ENCODE measurements at regions not wholly inside any gene's neighbourhood (a gene's known extent, or its start where the extent isn't known, plus 50 kb on each side); places are given as distances from the start of the nearest gene placed in this dataset.

DNA sequence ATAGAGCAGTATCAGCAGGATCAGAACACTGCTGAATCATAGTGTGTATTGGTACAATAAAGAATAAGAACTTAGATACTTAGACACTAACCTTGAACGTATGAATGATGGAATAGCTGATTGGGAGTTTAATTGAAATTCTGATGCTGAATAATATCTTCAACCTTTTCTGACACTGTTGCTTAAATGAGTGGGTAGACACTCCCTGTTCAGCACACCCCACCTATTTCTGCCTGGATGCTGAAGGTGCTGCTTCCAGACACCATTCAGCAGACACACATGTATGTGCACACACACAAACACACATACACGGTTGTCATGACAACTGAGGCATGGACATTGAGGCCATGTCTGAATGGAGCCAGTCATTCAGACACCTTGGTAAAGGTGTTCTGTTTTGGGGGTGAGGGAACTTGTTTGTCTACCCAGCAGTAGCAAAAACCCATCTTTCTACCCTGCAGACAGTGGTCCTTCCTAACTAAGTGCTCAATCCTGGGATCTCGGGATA lies 54.3 kb downstream of the TMEM215 start:
- Mint-ChIP-seq H3K27ac (no peak overlapping the region), H3K27me3 (ENCODE audit: low read depth) (no peaks in the 10 kb centered on the region; the same call in 1 of the 2 replicates), H3K9me3 (no peaks in the 10 kb centered on the region), H3K4me3 (no peak overlapping the region), H3K4me1 (no peaks in the 10 kb centered on the region), H3K36me3 (no peaks in the 10 kb centered on the region)
- CTCF ChIA-PET: no interaction called here
- ATAC-seq: no peak
- POLR2A ChIA-PET: no interaction called here
- TF ChIP-seq, protein P1, sequence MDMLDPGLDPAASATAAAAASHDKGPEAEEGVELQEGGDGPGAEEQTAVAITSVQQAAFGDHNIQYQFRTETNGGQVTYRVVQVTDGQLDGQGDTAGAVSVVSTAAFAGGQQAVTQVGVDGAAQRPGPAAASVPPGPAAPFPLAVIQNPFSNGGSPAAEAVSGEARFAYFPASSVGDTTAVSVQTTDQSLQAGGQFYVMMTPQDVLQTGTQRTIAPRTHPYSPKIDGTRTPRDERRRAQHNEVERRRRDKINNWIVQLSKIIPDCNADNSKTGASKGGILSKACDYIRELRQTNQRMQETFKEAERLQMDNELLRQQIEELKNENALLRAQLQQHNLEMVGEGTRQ (CRISPR knock-in tag; IDR thresholded peaks at IDR 0.05): no peak
- no peak for TF ChIP-seq TCF7 (CRISPR knock-in tag; IDR thresholded peaks at IDR 0.05; ENCODE audit: low read depth)
- no peak for TF ChIP-seq PRRX2 (CRISPR knock-in tag; IDR thresholded peaks at IDR 0.05)
- no peak for TF ChIP-seq ZNF671 (CRISPR knock-in tag; IDR thresholded peaks at IDR 0.05)
- no peak for TF ChIP-seq RELA (CRISPR knock-in tag; IDR thresholded peaks at IDR 0.05; ENCODE audit: borderline replicate concordance)
- no peak for TF ChIP-seq ZNF232 (CRISPR knock-in tag; IDR thresholded peaks at IDR 0.05)
- TF ChIP-seq ZNF219 (CRISPR knock-in tag; IDR thresholded peaks at IDR 0.05; ENCODE audit: borderline replicate concordance): no peak
- no peak for TF ChIP-seq NFYB (CRISPR knock-in tag; conservative IDR thresholded peaks at IDR 0.05; ENCODE audit: low read depth)
- no peak for TF ChIP-seq SOX15 (CRISPR knock-in tag; IDR thresholded peaks at IDR 0.05)
- TF ChIP-seq, protein P2, sequence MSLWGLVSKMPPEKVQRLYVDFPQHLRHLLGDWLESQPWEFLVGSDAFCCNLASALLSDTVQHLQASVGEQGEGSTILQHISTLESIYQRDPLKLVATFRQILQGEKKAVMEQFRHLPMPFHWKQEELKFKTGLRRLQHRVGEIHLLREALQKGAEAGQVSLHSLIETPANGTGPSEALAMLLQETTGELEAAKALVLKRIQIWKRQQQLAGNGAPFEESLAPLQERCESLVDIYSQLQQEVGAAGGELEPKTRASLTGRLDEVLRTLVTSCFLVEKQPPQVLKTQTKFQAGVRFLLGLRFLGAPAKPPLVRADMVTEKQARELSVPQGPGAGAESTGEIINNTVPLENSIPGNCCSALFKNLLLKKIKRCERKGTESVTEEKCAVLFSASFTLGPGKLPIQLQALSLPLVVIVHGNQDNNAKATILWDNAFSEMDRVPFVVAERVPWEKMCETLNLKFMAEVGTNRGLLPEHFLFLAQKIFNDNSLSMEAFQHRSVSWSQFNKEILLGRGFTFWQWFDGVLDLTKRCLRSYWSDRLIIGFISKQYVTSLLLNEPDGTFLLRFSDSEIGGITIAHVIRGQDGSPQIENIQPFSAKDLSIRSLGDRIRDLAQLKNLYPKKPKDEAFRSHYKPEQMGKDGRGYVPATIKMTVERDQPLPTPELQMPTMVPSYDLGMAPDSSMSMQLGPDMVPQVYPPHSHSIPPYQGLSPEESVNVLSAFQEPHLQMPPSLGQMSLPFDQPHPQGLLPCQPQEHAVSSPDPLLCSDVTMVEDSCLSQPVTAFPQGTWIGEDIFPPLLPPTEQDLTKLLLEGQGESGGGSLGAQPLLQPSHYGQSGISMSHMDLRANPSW (CRISPR knock-in tag; conservative IDR thresholded peaks at IDR 0.05; ENCODE audit: low read depth): no peak
- no peak for TF ChIP-seq ZNF425 (CRISPR knock-in tag; conservative IDR thresholded peaks at IDR 0.05)
- TF ChIP-seq, protein P3, sequence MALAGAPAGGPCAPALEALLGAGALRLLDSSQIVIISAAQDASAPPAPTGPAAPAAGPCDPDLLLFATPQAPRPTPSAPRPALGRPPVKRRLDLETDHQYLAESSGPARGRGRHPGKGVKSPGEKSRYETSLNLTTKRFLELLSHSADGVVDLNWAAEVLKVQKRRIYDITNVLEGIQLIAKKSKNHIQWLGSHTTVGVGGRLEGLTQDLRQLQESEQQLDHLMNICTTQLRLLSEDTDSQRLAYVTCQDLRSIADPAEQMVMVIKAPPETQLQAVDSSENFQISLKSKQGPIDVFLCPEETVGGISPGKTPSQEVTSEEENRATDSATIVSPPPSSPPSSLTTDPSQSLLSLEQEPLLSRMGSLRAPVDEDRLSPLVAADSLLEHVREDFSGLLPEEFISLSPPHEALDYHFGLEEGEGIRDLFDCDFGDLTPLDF (CRISPR knock-in tag; IDR thresholded peaks at IDR 0.05): no peak
- TF ChIP-seq, protein P4, sequence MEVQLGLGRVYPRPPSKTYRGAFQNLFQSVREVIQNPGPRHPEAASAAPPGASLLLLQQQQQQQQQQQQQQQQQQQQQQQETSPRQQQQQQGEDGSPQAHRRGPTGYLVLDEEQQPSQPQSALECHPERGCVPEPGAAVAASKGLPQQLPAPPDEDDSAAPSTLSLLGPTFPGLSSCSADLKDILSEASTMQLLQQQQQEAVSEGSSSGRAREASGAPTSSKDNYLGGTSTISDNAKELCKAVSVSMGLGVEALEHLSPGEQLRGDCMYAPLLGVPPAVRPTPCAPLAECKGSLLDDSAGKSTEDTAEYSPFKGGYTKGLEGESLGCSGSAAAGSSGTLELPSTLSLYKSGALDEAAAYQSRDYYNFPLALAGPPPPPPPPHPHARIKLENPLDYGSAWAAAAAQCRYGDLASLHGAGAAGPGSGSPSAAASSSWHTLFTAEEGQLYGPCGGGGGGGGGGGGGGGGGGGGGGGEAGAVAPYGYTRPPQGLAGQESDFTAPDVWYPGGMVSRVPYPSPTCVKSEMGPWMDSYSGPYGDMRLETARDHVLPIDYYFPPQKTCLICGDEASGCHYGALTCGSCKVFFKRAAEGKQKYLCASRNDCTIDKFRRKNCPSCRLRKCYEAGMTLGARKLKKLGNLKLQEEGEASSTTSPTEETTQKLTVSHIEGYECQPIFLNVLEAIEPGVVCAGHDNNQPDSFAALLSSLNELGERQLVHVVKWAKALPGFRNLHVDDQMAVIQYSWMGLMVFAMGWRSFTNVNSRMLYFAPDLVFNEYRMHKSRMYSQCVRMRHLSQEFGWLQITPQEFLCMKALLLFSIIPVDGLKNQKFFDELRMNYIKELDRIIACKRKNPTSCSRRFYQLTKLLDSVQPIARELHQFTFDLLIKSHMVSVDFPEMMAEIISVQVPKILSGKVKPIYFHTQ (CRISPR knock-in tag; IDR thresholded peaks at IDR 0.05): no peak
- no peak for TF ChIP-seq SMAD3 (CRISPR knock-in tag; IDR thresholded peaks at IDR 0.05; ENCODE audit: borderline replicate concordance)
- no peak for TF ChIP-seq ZNF423 (CRISPR knock-in tag; IDR thresholded peaks at IDR 0.05)
- TF ChIP-seq, protein P5, sequence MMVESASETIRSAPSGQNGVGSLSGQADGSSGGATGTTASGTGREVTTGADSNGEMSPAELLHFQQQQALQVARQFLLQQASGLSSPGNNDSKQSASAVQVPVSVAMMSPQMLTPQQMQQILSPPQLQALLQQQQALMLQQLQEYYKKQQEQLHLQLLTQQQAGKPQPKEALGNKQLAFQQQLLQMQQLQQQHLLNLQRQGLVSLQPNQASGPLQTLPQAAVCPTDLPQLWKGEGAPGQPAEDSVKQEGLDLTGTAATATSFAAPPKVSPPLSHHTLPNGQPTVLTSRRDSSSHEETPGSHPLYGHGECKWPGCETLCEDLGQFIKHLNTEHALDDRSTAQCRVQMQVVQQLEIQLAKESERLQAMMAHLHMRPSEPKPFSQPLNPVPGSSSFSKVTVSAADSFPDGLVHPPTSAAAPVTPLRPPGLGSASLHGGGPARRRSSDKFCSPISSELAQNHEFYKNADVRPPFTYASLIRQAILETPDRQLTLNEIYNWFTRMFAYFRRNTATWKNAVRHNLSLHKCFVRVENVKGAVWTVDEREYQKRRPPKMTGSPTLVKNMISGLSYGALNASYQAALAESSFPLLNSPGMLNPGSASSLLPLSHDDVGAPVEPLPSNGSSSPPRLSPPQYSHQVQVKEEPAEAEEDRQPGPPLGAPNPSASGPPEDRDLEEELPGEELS (CRISPR knock-in tag; IDR thresholded peaks at IDR 0.05): no peak
- no peak for DNase-seq (ENCODE audit: low spot score)

Data from WTC11 (cell line).